Breast epithelium (tissue), 4 donors: ENCODE measurements at regions not wholly inside any gene's neighbourhood (a gene's known extent, or its start where the extent isn't known, plus 50 kb on each side); places are given as distances from the start of the nearest gene placed in this dataset.

ENCODE experiments used
- DNase-seq, 2 donors: peaks; one replicate each; pipeline ENCODE4 v3.0.0-alpha.2; 2019; ENCODE audit warnings: low spot score in 2 of 2
- H3K27ac ChIP-seq, 2 donors: fragments of 200-600 bp; sonication (generic) in 1 of 2; one replicate each; pipeline ENCODE4 v1.5.1; 2016 to 2019; ENCODE audit warnings: mild to moderate bottlenecking in 1 of 2
- H3K27me3 ChIP-seq, 2 donors: fragments of 200-600 bp; sonication (generic) in 1 of 2; one replicate each; pipeline versions ENCODE4 v1.5.1 to v1.6.0; 2017 to 2019; ENCODE audit warnings: control low read depth in 1 of 2, mild to moderate bottlenecking in 1 of 2
- H3K36me3 ChIP-seq: fragments of 200-600 bp; one replicate; pipeline ENCODE4 v1.5.1; 2019
- H3K4me1 ChIP-seq, 2 donors: fragments of 200-600 bp; sonication (generic); one replicate each; pipeline ENCODE4 v1.5.1; 2016 to 2019; ENCODE audit warnings: control low read depth in 1 of 2
- H3K4me3 ChIP-seq, 3 donors: fragments of 200-600 bp; sonication (generic); 1 replicate in 2 of 3; 2 replicates in 1 of 3; pipeline ENCODE4 v1.5.1; 2016 to 2019; ENCODE audit warnings: mild to moderate bottlenecking in 3 of 3, moderate library complexity in 2 of 3
- H3K9me3 ChIP-seq, 2 donors: fragments of 200-600 bp; sonication (generic) in 1 of 2; one replicate each; pipeline ENCODE4 v1.5.1; 2016 to 2019; ENCODE audit warnings: control low read depth in 1 of 2
- CTCF ChIP-seq, 3 donors: fragments of 450-650 bp; IDR thresholded peaks; one replicate each; pipeline ENCODE4 v1.5.1; 2016 to 2017; ENCODE audit warnings: antibody characterized with exemption in 3 of 3, mild to moderate bottlenecking in 3 of 3, moderate library complexity in 3 of 3
- POLR2A ChIP-seq: fragments of 450-650 bp; IDR thresholded peaks from one replicate; pipeline ENCODE4 v1.6.1; 2016; ENCODE audit warnings: antibody characterized with exemption, mild to moderate bottlenecking, moderate library complexity
- POLR2AphosphoS5 ChIP-seq, 3 donors: sonication (generic); formaldehyde crosslinking; IDR thresholded peaks; one replicate each; pipeline ENCODE4 v1.6.1; 2017; ENCODE audit warnings: antibody characterized with exemption in 3 of 3
- intact Hi-C: fragments of 100-400 bp; cut with DNase I; formaldehyde crosslinking; loops from one replicate; pipeline ENCODE4 v1.15.1; 2023; ENCODE audit warnings: low total_unique reads

DNA sequence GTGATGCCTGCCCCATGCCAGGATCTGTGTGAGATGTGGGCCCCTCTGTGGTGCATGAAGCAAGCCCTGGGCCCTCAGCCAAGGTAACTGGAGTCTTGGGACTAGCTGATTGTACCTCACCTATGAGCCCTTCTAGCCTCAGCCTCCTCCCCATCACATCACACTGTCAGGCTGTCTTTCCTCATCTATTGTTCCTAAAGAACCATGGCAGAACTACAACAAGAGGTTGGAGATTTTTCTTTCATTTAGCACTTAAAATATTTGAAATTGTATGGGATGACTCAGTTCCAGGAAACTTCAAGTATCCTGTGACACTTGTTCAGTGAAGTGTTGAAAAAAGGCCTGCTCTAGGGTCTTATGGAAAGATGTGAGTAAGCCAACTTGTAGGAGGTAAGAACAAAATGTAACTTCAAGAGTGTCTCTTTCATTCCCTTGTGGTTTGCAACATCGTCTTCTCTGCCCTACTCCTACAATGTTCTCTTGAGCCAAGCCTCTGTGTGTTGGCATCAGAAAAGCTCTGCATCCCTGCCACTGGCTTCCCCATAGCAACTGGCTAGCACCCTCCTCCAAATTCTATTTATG is 58.7 kb upstream of the TIPARP start:
- intact Hi-C loops = loop anchor here (5.0 kb wide), 1 partner anchor 357 kb away; no protein-coding TSS in a partner anchor
- DNase-seq = peak in 1 of 2 donors; percentile 47
- Histone ChIP-seq H3K9me3 (no peaks in the 10 kb centered on the region), H3K36me3 (no peaks in the 10 kb centered on the region), H3K4me3 (no peak overlapping the region), H3K27me3 (no peaks in the 10 kb centered on the region), H3K27ac (no peak overlapping the region), H3K4me1 (no peaks in the 10 kb centered on the region)
- TF ChIP-seq POLR2AphosphoS5 (IDR thresholded peaks at IDR 0.05) = no peak
- no peak for TF ChIP-seq POLR2A
- TF ChIP-seq CTCF (IDR thresholded peaks at IDR 0.05) = no peak

DNA sequence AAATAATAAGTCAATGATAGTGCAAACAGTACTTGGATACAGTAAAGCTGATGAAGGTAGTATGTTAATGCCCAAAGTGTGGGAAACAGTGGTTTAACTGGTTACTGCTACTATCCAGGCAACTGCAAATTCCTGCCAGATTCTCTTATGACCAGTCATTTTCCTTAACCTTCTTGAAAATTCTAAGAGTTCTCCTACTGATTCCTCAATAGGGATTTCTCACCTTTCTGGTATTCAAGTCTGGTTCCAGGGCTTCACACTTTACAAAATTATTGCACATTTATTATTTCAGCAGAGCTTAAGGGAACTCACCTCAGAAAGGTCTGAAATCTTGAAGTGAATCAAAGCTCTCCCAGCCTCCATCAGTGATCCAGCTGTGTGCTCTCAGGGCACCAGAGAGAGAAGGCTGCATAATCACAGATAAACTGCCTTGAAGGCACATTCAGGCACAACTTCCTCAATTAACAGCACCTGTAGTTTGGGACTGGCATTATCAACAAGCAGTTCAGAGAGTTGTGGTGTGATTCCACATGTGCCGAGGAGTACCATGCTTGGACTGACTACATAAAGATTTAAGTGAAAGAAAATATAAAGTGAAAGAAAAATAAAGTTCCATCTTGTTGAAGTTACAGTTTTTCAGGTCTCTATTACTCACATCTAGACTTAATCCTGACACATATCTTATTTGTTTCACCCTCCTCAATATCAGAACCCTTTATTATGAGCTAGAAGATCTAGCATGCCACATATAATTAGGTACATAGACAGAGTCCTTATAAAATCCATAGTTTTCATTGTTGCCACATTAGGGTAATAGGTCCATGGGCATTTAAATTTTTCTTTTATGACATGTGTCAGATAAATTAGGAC is 59.5 kb upstream of the TIPARP start:
- intact Hi-C loops = loop anchor here (5.0 kb wide), 1 partner anchor 357 kb away; no protein-coding TSS in a partner anchor
- DNase-seq = no peak
- no peak overlapping the region for H3K27ac ChIP-seq
- H3K4me1 ChIP-seq = no peaks in the 10 kb centered on the region
- no peak overlapping the region for H3K4me3 ChIP-seq
- H3K36me3 ChIP-seq = no peaks in the 10 kb centered on the region
- TF ChIP-seq CTCF (IDR thresholded peaks at IDR 0.05) (no peak), POLR2A (no peak), POLR2AphosphoS5 (IDR thresholded peaks at IDR 0.05) (no peak)
- no peaks in the 10 kb centered on the region for H3K27me3 ChIP-seq
- H3K9me3 ChIP-seq = no peaks in the 10 kb centered on the region

DNA sequence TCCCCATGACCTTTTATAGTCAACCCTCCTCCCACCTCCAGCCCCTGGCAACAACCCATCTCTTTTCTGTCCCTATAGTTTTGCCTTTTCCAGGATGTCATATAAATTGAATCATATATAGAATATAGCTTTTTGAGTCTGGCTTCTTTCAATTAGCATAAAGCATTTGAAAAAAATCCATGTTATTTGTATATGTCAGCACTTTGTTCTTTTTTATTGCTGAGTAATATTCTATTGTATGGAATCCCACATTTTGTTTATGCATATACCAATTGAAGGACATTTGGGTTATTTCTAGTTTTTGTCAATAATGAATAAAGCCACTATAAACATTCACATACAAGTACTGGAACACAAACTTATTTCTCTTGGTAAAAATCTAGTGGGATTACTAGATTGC is 58.0 kb upstream of the SSR3 start:
- Histone ChIP-seq H3K27me3 (no peaks in the 10 kb centered on the region), H3K4me1 (no peaks in the 10 kb centered on the region), H3K9me3 (no peaks in the 10 kb centered on the region), H3K27ac (no peak overlapping the region), H3K36me3 (no peaks in the 10 kb centered on the region), H3K4me3 (no peak overlapping the region)
- intact Hi-C loops = no loop called here
- no peak for TF ChIP-seq POLR2A
- no peak for TF ChIP-seq POLR2AphosphoS5 (IDR thresholded peaks at IDR 0.05)
- no peak for TF ChIP-seq CTCF (IDR thresholded peaks at IDR 0.05)
- DNase-seq = no peak

DNA sequence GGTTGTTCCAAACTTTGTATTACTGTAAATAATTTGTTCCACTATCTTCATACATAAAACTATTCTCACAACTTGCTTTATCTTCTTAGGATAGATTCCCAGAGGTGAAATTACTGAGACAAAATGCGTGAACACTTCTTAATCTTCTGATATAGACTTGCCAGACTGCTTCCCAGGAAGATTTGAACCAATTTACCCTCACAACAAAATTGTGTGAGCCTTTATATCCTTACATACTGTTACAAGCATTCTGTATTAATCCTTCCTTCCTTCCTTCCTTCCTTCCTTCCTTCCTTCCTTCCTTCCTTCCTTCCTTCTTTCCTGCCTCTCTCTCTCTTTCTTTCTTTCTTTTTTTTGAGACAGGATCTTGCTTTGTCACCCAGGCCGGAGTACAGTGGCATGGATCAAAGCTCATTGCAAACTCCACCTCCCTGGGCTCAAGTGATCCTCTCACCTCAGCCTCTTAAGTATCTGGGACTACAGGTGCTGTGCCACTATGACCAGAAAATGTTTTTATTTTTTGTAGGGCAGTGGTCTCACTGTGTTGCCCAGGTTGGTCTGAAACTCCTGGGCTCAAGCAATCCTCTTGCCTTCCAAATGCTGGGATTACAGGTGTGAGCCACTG is 57.1 kb upstream of the SSR3 start:
- H3K4me1 ChIP-seq = no peaks in the 10 kb centered on the region
- intact Hi-C loops = no loop called here
- no peak overlapping the region for H3K27ac ChIP-seq
- no peak for TF ChIP-seq CTCF (IDR thresholded peaks at IDR 0.05)
- no peak for TF ChIP-seq POLR2AphosphoS5 (IDR thresholded peaks at IDR 0.05)
- TF ChIP-seq POLR2A = no peak
- H3K36me3 ChIP-seq = no peaks in the 10 kb centered on the region
- no peaks in the 10 kb centered on the region for H3K27me3 ChIP-seq
- H3K9me3 ChIP-seq = no peaks in the 10 kb centered on the region
- DNase-seq = no peak
- H3K4me3 ChIP-seq = no peak overlapping the region

- no peaks in the 10 kb centered on the region for H3K36me3 ChIP-seq
- peaks cover 0 to 2% of the 10 kb centered on the region in 2 donors for H3K27me3 ChIP-seq
- no peak overlapping the region for H3K27ac ChIP-seq
- no peaks in the 10 kb centered on the region for H3K4me1 ChIP-seq
- TF ChIP-seq CTCF (IDR thresholded peaks at IDR 0.05) (no peak), POLR2A (no peak), POLR2AphosphoS5 (IDR thresholded peaks at IDR 0.05) (no peak)
- DNase-seq = no peak
- H3K4me3 ChIP-seq = no peak overlapping the region
- intact Hi-C loops = no loop called here
- no peaks in the 10 kb centered on the region for H3K9me3 ChIP-seq
Observed at GRCh38 chr3:156610154-156610553, 55.2 kb upstream of the SSR3 start.
